Testis (tissue), 2 donors: ENCODE measurements at regions not wholly inside any gene's neighbourhood (a gene's known extent, or its start where the extent isn't known, plus 50 kb on each side); places are given as distances from the start of the nearest gene placed in this dataset.

ENCODE experiments used
- POLR2A ChIP-seq: fragments of 450-650 bp; IDR thresholded peaks from one replicate; pipeline ENCODE4 v1.6.1; 2017; ENCODE audit warnings: antibody characterized with exemption, mild to moderate bottlenecking, moderate library complexity
- TF ChIP-seq, protein P1 (sequence below), 3 experiments: fragments of 450-650 bp in 2 of 3; fragments of 200-600 bp in 1 of 3; sonication (generic) in 1 of 3; IDR thresholded peaks; one replicate each; pipeline ENCODE4 v1.5.1; 2016 to 2019; ENCODE audit warnings: antibody characterized with exemption in 3 of 3, mild to moderate bottlenecking in 2 of 3, moderate library complexity in 1 of 3

DNA sequence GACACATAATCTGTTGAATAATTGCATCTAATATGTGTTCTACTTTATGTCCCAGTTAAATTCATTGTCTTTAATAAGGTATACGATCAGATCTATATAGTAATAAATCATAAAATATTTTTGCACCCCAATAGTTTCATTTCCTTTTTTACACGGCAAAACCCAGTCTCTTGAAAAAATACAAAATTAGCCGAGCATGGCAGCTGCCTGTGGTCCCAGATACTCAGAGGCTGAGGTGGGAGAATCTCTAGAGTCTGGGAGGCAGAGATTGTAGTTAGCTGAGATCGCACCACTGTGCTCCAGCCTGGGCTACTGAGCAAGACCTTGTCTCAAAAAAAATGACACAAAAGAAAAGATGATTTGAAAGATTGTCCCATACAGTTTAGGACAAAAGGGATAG is 52.3 kb upstream of the PARP4 start:
- TF ChIP-seq, protein P1, sequence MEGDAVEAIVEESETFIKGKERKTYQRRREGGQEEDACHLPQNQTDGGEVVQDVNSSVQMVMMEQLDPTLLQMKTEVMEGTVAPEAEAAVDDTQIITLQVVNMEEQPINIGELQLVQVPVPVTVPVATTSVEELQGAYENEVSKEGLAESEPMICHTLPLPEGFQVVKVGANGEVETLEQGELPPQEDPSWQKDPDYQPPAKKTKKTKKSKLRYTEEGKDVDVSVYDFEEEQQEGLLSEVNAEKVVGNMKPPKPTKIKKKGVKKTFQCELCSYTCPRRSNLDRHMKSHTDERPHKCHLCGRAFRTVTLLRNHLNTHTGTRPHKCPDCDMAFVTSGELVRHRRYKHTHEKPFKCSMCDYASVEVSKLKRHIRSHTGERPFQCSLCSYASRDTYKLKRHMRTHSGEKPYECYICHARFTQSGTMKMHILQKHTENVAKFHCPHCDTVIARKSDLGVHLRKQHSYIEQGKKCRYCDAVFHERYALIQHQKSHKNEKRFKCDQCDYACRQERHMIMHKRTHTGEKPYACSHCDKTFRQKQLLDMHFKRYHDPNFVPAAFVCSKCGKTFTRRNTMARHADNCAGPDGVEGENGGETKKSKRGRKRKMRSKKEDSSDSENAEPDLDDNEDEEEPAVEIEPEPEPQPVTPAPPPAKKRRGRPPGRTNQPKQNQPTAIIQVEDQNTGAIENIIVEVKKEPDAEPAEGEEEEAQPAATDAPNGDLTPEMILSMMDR (IDR thresholded peaks at IDR 0.05), result no peak
- TF ChIP-seq POLR2A, result no peak
